Pulmonary artery endothelial cell (primary cell): ENCODE measurements at regions not wholly inside any gene's neighbourhood (a gene's known extent, or its start where the extent isn't known, plus 50 kb on each side); places are given as distances from the start of the nearest gene placed in this dataset.
"Not testable (repeated sequence)": the region's sequence is repeated elsewhere in the genome, so short reads cannot be mapped to it uniquely, and the experiment has no call there.

ENCODE experiments used
- DNase-seq: peaks from one replicate; pipeline ENCODE4 v3.0.0-alpha.2; 2011; ENCODE audit warnings: low read depth, low spot score

DNA sequence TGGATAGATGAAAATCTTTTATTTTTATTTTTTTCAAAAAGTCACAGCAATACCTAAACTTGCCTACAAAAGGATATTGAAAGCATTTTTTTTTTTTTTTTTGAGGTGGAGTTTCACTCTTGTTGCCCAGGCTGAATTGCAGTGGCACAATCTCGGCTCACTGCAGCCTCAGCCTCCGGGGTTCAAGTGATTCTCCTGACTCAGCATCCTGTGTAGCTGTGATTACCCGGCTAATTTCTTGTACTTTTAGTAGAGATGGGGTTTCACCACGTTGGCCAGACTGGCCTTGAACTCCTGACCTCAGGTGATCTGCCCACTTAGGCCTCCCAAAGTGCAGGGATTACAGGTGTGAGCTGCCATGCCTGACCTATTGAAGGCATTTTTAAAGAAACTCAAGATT is 69.1 kb upstream of the DGKB start:
- not testable (repeated sequence) for DNase-seq

DNA sequence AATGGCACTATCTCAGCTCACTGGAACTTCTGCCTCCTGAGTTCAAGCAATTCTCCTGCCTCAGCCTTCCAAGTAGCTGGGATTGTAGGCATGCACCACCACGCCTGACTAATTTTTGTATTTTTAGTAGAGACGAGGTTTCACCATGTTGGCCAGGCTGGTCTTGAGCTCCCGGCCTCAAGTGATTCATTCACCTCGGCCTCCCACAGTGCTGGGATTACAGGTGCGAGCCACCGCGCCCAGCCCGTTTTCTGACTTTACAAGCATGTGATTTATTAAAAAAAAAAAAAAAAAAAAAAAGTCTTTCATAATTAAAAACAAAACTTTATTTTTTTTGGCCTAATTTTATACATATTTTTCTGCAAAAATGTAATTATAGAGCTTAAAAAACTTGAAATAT is 64.8 kb upstream of the DGKB start:
- not testable (repeated sequence) for DNase-seq

DNA sequence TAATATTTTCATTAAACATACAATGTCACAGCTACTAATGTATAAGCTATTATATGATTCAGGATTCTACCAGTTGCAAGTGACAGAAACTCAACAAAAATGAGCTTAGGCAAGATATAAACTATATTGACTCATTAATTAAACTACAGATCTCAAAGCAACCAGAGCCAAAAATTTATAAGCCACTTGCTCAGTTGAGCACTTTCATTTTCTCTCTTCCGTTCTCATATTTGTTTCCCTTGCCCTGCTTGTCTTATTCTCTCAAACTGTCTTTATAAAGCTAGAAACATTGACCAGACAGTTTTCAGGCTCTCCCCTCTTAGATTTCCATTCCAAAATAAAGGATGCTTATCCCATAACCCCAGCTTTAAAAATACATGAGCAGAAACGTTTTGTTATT is 60.2 kb upstream of the DGKB start:
- DNase-seq: no peak

DNA sequence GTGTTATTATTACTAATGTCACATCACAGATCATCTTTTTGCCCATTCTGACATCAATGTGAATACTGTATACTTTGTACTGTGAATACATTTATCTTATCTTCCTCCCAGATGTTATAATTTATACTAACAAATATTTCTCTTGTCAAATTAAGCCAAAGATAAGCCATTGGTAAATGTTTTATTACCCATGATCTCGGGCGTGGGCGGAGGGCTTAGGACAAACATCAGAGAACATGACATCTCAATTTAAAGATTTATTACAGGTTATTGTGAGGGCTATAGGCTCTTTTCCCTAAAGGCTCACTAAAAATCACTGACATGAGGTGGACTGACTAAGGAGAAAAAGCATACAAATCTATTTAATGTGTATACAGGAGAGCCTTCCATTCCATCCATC is 58.2 kb upstream of the DGKB start:
- DNase-seq: no peak

DNA sequence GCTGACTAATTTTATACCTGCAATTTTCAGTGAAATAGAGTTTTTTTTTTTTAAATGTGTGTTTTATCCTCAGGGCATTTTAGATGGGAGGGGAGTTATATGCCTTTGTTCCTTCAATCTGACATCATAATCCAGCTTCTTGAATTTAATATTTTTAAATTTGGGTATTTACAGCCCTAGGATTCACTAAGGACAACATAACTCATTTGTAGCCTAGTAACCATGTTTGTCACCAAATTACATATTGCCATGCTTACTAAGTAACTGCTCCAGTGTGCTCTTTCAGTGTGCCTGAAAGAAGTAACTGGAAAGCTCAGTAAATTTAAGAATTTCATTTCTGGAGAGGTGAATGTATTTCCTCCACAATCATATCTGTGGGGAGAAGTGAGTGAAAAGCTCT is 56.8 kb upstream of the DGKB start:
- no peak for DNase-seq

DNA sequence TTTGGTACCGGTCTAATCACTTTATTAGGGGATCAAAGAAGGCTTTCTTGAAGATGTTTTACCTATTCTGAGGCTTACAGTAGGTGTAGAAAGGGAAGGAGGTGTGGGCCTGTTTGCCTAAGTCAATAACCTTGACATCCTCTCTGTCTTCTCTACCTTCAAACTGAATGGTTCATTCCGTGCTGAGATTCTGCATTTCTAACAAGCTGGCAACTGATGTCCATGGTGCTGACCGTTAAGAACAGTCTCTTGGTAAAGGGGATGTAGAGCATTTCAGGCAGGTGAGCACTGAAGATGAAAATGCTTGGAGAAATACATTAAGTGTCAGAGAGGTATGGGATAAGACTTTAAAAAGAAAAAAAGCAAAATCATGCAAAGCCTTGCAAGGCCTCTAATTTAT is 51.5 kb upstream of the DGKB start:
- DNase-seq: no peak
